ENCODE measurements at regions not wholly inside any gene's neighbourhood (a gene's known extent, or its start where the extent isn't known, plus 50 kb on each side); places are given as distances from the start of the nearest gene placed in this dataset.

DNA sequence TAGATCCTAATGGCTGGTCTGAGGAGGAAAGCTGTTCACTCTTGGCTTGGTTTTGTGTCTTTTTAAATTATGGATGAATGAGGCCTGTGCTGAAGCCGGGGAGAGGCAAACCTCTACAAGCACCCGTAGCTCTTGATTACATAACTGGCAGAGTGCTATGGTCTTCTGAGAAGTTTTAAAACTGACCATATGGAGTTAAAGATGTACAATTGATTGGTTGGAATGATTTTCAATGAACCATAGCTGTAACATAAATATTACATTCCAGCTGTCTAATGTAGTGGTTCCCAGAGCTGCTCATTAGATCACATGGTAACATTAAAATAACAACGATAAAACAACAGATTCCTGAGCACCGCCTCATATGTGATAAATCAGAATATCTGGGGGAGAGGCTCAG lies 71.1 kb upstream of the MAP4K3 start:
- no peak for TF ChIP-seq EZH2 (IDR thresholded peaks at IDR 0.05; ENCODE audit: low read depth)
- TF ChIP-seq, protein P1, sequence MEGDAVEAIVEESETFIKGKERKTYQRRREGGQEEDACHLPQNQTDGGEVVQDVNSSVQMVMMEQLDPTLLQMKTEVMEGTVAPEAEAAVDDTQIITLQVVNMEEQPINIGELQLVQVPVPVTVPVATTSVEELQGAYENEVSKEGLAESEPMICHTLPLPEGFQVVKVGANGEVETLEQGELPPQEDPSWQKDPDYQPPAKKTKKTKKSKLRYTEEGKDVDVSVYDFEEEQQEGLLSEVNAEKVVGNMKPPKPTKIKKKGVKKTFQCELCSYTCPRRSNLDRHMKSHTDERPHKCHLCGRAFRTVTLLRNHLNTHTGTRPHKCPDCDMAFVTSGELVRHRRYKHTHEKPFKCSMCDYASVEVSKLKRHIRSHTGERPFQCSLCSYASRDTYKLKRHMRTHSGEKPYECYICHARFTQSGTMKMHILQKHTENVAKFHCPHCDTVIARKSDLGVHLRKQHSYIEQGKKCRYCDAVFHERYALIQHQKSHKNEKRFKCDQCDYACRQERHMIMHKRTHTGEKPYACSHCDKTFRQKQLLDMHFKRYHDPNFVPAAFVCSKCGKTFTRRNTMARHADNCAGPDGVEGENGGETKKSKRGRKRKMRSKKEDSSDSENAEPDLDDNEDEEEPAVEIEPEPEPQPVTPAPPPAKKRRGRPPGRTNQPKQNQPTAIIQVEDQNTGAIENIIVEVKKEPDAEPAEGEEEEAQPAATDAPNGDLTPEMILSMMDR (conservative IDR thresholded peaks at IDR 0.05), result no peak
